Breast epithelium (tissue), 4 donors: ENCODE measurements at regions not wholly inside any gene's neighbourhood (a gene's known extent, or its start where the extent isn't known, plus 50 kb on each side); places are given as distances from the start of the nearest gene placed in this dataset.
A peak's percentile ranks its signal among the peaks of the same experiment; 100 is the strongest.

ENCODE experiments used
- DNase-seq, 2 donors: peaks; one replicate each; pipeline ENCODE4 v3.0.0-alpha.2; 2019; ENCODE audit warnings: low spot score in 2 of 2
- H3K27ac ChIP-seq, 2 donors: fragments of 200-600 bp; sonication (generic) in 1 of 2; one replicate each; pipeline ENCODE4 v1.5.1; 2016 to 2019; ENCODE audit warnings: mild to moderate bottlenecking in 1 of 2
- H3K27me3 ChIP-seq, 2 donors: fragments of 200-600 bp; sonication (generic) in 1 of 2; one replicate each; pipeline versions ENCODE4 v1.5.1 to v1.6.0; 2017 to 2019; ENCODE audit warnings: control low read depth in 1 of 2, mild to moderate bottlenecking in 1 of 2
- H3K36me3 ChIP-seq: fragments of 200-600 bp; one replicate; pipeline ENCODE4 v1.5.1; 2019
- H3K4me1 ChIP-seq, 2 donors: fragments of 200-600 bp; sonication (generic); one replicate each; pipeline ENCODE4 v1.5.1; 2016 to 2019; ENCODE audit warnings: control low read depth in 1 of 2
- H3K4me3 ChIP-seq, 3 donors: fragments of 200-600 bp; sonication (generic); 1 replicate in 2 of 3; 2 replicates in 1 of 3; pipeline ENCODE4 v1.5.1; 2016 to 2019; ENCODE audit warnings: mild to moderate bottlenecking in 3 of 3, moderate library complexity in 2 of 3
- H3K9me3 ChIP-seq, 2 donors: fragments of 200-600 bp; sonication (generic) in 1 of 2; one replicate each; pipeline ENCODE4 v1.5.1; 2016 to 2019; ENCODE audit warnings: control low read depth in 1 of 2
- POLR2A ChIP-seq: fragments of 450-650 bp; IDR thresholded peaks from one replicate; pipeline ENCODE4 v1.6.1; 2016; ENCODE audit warnings: antibody characterized with exemption, mild to moderate bottlenecking, moderate library complexity
- POLR2AphosphoS5 ChIP-seq, 3 donors: sonication (generic); formaldehyde crosslinking; IDR thresholded peaks; one replicate each; pipeline ENCODE4 v1.6.1; 2017; ENCODE audit warnings: antibody characterized with exemption in 3 of 3
- intact Hi-C: fragments of 100-400 bp; cut with DNase I; formaldehyde crosslinking; loops from one replicate; pipeline ENCODE4 v1.15.1; 2023; ENCODE audit warnings: low total_unique reads
- TF ChIP-seq, protein P1 (sequence below), 3 donors: fragments of 450-650 bp; IDR thresholded peaks; one replicate each; pipeline ENCODE4 v1.5.1; 2016 to 2017; ENCODE audit warnings: antibody characterized with exemption in 3 of 3, mild to moderate bottlenecking in 3 of 3, moderate library complexity in 3 of 3

DNA sequence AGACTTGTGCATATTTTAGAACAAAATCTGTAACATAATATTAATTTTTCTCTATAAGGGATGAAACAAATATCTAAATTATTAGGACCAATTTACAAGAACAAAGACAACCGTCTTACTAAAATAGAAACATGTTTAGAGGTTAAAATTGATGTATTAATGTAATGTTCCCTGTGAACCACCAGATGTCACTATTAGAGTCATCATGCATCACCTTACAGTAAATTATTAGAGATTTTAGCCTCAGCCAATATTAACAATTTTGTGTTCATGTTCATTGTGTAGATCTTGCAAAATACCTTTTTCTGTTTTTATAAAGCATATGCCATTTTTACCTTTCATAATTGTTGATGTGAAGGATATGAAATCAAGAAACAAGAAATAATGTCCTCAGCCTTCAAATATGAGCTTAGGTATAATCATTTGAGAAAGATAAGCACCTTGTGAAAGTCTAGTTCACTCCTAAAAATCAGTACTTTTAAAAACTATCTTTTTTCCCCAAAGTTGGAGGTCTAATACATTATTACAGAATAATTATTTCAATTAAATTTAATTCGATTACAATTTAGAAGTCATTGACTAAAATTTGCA is 344.3 kb upstream of the KCNH7 start:
- Histone ChIP-seq H3K27ac (no peak overlapping the region), H3K9me3 (no peaks in the 10 kb centered on the region), H3K4me1 (no peaks in the 10 kb centered on the region), H3K36me3 (no peaks in the 10 kb centered on the region), H3K4me3 (no peak overlapping the region), H3K27me3 (no peaks in the 10 kb centered on the region)
- intact Hi-C loops, result no loop called here
- DNase-seq, result no peak
- no peak for TF ChIP-seq POLR2AphosphoS5 (IDR thresholded peaks at IDR 0.05)
- TF ChIP-seq, protein P1, sequence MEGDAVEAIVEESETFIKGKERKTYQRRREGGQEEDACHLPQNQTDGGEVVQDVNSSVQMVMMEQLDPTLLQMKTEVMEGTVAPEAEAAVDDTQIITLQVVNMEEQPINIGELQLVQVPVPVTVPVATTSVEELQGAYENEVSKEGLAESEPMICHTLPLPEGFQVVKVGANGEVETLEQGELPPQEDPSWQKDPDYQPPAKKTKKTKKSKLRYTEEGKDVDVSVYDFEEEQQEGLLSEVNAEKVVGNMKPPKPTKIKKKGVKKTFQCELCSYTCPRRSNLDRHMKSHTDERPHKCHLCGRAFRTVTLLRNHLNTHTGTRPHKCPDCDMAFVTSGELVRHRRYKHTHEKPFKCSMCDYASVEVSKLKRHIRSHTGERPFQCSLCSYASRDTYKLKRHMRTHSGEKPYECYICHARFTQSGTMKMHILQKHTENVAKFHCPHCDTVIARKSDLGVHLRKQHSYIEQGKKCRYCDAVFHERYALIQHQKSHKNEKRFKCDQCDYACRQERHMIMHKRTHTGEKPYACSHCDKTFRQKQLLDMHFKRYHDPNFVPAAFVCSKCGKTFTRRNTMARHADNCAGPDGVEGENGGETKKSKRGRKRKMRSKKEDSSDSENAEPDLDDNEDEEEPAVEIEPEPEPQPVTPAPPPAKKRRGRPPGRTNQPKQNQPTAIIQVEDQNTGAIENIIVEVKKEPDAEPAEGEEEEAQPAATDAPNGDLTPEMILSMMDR (IDR thresholded peaks at IDR 0.05), result peak; percentile 22 to 56 (median 39)

DNA sequence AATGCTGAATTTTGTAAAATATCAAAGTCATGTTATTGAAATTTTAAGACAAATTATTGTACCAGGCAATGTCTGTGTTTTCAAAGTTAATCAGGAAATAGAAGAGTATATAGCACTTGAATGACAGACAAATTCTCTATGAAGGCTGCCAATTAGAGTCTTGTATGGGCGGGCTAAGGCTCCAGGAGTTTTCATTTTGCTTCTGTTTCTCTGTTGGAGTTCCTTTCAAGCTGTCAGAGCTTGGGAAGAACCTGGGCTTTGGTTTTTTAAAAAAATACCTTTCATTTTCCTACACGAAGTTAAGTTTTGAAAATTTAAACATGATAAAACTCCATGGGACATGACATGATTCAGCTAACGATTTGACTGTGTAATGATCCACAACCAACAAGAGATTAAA is 339.0 kb upstream of the KCNH7 start:
- no peaks in the 10 kb centered on the region for H3K4me1 ChIP-seq
- H3K9me3 ChIP-seq, result no peaks in the 10 kb centered on the region
- no peak overlapping the region for H3K4me3 ChIP-seq
- H3K27me3 ChIP-seq, result no peaks in the 10 kb centered on the region
- TF ChIP-seq POLR2AphosphoS5 (IDR thresholded peaks at IDR 0.05) (no peak), POLR2A (no peak)
- TF ChIP-seq, protein P1 (IDR thresholded peaks at IDR 0.05), result no peak
- intact Hi-C loops, result loop anchor here (10.0 kb wide), 1 partner anchor 147 kb away; no protein-coding TSS in a partner anchor
- no peak overlapping the region for H3K27ac ChIP-seq
- H3K36me3 ChIP-seq, result no peaks in the 10 kb centered on the region
- no peak for DNase-seq

DNA sequence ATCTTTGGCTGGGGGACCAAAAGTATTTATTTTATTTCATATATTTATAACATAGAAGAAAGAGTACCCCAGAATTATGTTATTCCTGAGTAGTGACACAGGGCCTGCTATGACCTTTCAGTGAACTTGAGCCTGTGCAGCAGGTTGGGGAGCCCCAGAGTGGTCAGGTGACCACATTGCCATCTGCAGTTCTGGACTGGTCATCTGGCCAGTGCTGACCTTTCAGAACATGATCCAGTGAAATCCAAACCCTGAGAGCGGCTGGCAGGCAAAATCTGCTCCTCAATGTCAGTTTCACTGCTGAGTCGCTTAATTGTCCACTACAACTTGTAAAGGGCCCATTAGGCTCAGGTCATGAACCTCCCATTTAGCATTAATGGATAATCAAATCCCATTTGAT is 336.7 kb upstream of the KCNH7 start:
- no peaks in the 10 kb centered on the region for H3K4me1 ChIP-seq
- DNase-seq, result no peak
- H3K9me3 ChIP-seq, result no peaks in the 10 kb centered on the region
- H3K27ac ChIP-seq, result no peak overlapping the region
- H3K27me3 ChIP-seq, result no peaks in the 10 kb centered on the region
- TF ChIP-seq, protein P1 (IDR thresholded peaks at IDR 0.05), result no peak
- H3K4me3 ChIP-seq, result no peak overlapping the region
- no peaks in the 10 kb centered on the region for H3K36me3 ChIP-seq
- intact Hi-C loops, result loop anchor here (10.0 kb wide), 1 partner anchor 150 kb away; no protein-coding TSS in a partner anchor

DNA sequence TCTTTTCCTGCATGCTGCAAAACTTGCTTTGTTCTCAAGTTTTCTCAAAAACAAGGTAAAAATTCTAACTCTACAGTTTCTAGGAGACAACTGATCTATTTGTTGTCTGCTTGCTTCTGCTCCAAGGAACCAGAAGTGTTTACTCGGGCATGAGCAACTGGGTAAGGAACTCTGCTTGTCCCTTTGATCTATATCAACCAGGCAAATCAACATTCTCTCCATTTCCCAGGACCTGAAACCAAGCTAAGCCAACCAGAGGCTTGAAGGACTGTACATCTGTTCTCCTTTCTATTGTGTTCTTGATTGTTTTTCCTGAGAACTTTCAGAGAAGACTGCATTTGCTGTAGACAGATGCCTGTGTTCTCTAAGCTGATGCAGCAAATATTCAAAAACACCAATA is 335.0 kb upstream of the KCNH7 start:
- Histone ChIP-seq H3K9me3 (no peaks in the 10 kb centered on the region), H3K4me3 (no peak overlapping the region), H3K36me3 (no peaks in the 10 kb centered on the region), H3K27ac (no peak overlapping the region), H3K4me1 (no peaks in the 10 kb centered on the region), H3K27me3 (no peaks in the 10 kb centered on the region)
- DNase-seq, result no peak
- TF ChIP-seq, protein P1 (IDR thresholded peaks at IDR 0.05), result no peak
- TF ChIP-seq POLR2AphosphoS5 (IDR thresholded peaks at IDR 0.05) (no peak), POLR2A (no peak)
- intact Hi-C loops, result loop anchor here (10.0 kb wide), 1 partner anchor 151 kb away; no protein-coding TSS in a partner anchor

DNA sequence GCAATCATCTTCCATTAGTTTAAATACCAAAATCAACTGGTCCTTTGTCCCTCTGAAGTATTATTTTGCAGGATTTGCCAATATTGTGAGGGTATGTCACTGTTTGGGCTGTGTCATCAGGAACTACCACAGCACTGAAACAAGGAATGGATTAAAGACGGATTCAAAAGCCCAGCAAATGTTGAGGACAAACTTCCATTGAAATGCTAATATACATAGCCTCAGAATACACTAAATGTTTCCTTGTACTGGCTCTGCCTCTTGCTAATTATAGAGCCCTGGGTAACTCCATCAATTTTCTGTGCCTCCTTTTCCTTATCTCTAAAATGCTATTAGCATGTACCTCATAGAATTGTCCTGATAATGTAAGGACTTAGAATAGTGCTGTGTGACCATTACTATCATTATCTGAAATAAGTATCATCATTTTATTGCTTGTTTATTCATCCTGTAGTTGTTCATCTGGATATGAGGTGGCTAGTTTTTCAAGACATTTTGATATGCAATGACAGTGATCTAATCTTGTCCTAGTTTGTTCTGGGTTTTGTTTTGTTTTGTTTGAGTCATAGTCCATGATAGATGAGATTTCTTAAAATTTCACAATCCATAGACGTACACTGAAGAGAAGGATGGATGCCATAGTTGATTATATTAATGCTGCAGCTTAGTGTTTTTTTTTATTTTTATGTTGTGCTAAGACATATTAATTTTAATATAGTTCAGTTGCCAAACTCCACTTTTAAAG is 333.4 kb upstream of the KCNH7 start:
- intact Hi-C loops, result loop anchor here (10.0 kb wide), 1 partner anchor 153 kb away; no protein-coding TSS in a partner anchor
- DNase-seq, result no peak
- Histone ChIP-seq H3K27me3 (no peaks in the 10 kb centered on the region), H3K4me3 (no peak overlapping the region), H3K36me3 (no peaks in the 10 kb centered on the region), H3K9me3 (no peaks in the 10 kb centered on the region), H3K4me1 (no peaks in the 10 kb centered on the region), H3K27ac (no peak overlapping the region)
- TF ChIP-seq POLR2AphosphoS5 (IDR thresholded peaks at IDR 0.05) (no peak), POLR2A (no peak)
- TF ChIP-seq, protein P1 (IDR thresholded peaks at IDR 0.05), result no peak
